ENCODE measurements at regions not wholly inside any gene's neighbourhood (a gene's known extent, or its start where the extent isn't known, plus 50 kb on each side); places are given as distances from the start of the nearest gene placed in this dataset.

GRCh38 chr9:109919736-109920408 lies 139.9 kb downstream of the PALM2AKAP2 start:
- no peak for TF ChIP-seq CTCF (conservative IDR thresholded peaks at IDR 0.05; ENCODE audit: low read length)
- no peak for DNase-seq (ENCODE audit: low read depth)
- H3K4me3 ChIP-seq (ENCODE audit: low read length) = no peak overlapping the region

- no peak overlapping the region for H3K4me3 ChIP-seq (ENCODE audit: low read length)
- DNase-seq (ENCODE audit: low read depth) = no peak
- TF ChIP-seq CTCF (conservative IDR thresholded peaks at IDR 0.05; ENCODE audit: low read length) = no peak
These were observed 142.8 kb downstream of the PALM2AKAP2 start for GRCh38 chr9:109922617-109923470.

- DNase-seq (ENCODE audit: low read depth) = no peak
- TF ChIP-seq CTCF (conservative IDR thresholded peaks at IDR 0.05; ENCODE audit: low read length) = no peak
- no peak overlapping the region for H3K4me3 ChIP-seq (ENCODE audit: low read length)
These were observed 143.4 kb downstream of the PALM2AKAP2 start for GRCh38 chr9:109923471-109923760.

- peak; percentile 22 for DNase-seq (ENCODE audit: low read depth)
- no peak overlapping the region for H3K4me3 ChIP-seq (ENCODE audit: low read length)
- no peak for TF ChIP-seq CTCF (conservative IDR thresholded peaks at IDR 0.05; ENCODE audit: low read length)
These were observed 143.8 kb downstream of the PALM2AKAP2 start for GRCh38 chr9:109923806-109924205.

- no peak for DNase-seq (ENCODE audit: low read depth)
- H3K4me3 ChIP-seq (ENCODE audit: low read length) = no peak overlapping the region
- TF ChIP-seq CTCF (conservative IDR thresholded peaks at IDR 0.05; ENCODE audit: low read length) = no peak
These were observed 145.8 kb downstream of the PALM2AKAP2 start for GRCh38 chr9:109925799-109926198.

GRCh38 chr9:109926421-109926869 lies 146.4 kb downstream of the PALM2AKAP2 start:
- no peak for TF ChIP-seq CTCF (conservative IDR thresholded peaks at IDR 0.05; ENCODE audit: low read length)
- H3K4me3 ChIP-seq (ENCODE audit: low read length) = no peak overlapping the region
- DNase-seq (ENCODE audit: low read depth) = no peak

- no peak for TF ChIP-seq CTCF (conservative IDR thresholded peaks at IDR 0.05; ENCODE audit: low read length)
- DNase-seq (ENCODE audit: low read depth) = no peak
- no peak overlapping the region for H3K4me3 ChIP-seq (ENCODE audit: low read length)
These were observed 151.6 kb downstream of the PALM2AKAP2 start for GRCh38 chr9:109931623-109932022.
